ENCODE measurements at regions not wholly inside any gene's neighbourhood (a gene's known extent, or its start where the extent isn't known, plus 50 kb on each side); places are given as distances from the start of the nearest gene placed in this dataset.

- no peak for DNase-seq
Measured at GRCh38 chr20:61189534-61189933, 62.5 kb upstream of the CDH4 start.

DNA sequence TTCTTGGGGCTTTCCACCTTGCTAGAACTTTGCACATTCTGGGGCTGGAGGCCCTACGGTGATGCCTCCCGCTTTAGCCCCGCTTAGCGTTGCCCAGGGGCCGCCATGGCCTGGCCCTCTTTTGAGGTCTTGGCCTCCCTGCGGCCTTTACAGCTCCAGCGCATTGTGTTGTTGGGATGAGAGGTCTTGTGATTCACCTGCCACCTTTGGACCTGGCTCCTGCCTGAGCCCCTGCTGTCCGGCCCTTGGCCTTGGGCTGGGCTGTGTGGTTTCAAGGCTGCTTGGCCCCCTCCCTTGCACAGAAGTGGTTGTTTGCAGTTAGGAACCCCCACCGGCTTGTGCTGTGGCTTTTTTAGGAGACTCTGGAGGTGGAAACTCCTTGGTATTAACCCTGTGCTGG, 61.0 kb upstream of the CDH4 start:
- no peak for DNase-seq

GRCh38 chr20:61192337-61192950, 59.6 kb upstream of the CDH4 start:
- no peak for DNase-seq

DNA sequence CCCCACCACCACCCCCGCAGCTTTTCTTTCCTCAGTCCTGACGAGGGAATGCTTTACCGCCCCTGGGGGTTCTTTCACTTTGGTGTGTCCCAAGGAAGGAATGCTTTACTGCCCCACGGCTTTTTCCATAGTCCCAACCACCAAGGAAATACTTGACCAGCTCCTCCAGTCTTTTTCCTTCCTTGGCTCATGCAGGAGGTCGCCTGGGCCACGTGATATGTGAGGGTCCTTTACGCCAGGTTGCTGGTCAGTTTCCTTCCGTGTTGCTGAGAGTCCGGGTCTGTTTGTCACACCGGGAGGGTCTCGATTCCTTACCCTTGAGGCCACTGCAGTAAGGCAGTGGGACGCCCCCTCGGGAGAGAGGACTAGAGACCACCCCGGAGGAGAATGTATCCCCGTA, 58.9 kb upstream of the CDH4 start:
- no peak for DNase-seq
